WERI-Rb-1 (cell line): ENCODE measurements at regions not wholly inside any gene's neighbourhood (a gene's known extent, or its start where the extent isn't known, plus 50 kb on each side); places are given as distances from the start of the nearest gene placed in this dataset.
A peak's percentile ranks its signal among the peaks of the same experiment; 100 is the strongest.
"Not testable (repeated sequence)": the region's sequence is repeated elsewhere in the genome, so short reads cannot be mapped to it uniquely, and the experiment has no call there.

Source experiments
- DNase-seq: peaks from one replicate; pipeline ENCODE4 v3.0.0-alpha.2; 2020
- H3K27ac ChIP-seq: fragments of 250-450 bp; sonication (Bioruptor Pico); 2 replicates; pipeline ENCODE4 v1.5.1; 2020; ENCODE audit warnings: mild to moderate bottlenecking, moderate library complexity
- H3K27me3 ChIP-seq: fragments of 250-450 bp; sonication (Bioruptor Pico); 2 replicates; pipeline ENCODE4 v1.5.1; 2021; ENCODE audit warnings: mild to moderate bottlenecking, low read depth, moderate library complexity; ENCODE audit not compliant: insufficient read depth, severe bottlenecking
- H3K36me3 ChIP-seq: fragments of 250-450 bp; sonication (Bioruptor Pico); 2 replicates; pipeline ENCODE4 v1.5.1; 2020; ENCODE audit warnings: mild to moderate bottlenecking, moderate library complexity
- H3K4me3 ChIP-seq: 2 replicates; pipeline ENCODE4 v1.5.1; 2011; ENCODE audit warnings: low read depth, mild to moderate bottlenecking, control low read depth, low read length
- H3K9me3 ChIP-seq: fragments of 250-450 bp; sonication (Bioruptor Pico); 2 replicates; pipeline ENCODE4 v1.5.1; 2021; ENCODE audit warnings: mild to moderate bottlenecking, moderate library complexity; ENCODE audit not compliant: severe bottlenecking
- CTCF ChIP-seq: IDR thresholded peaks from 2 replicates; pipeline ENCODE4 v1.5.1; 2011; ENCODE audit warnings: low read depth, mild to moderate bottlenecking, control low read depth, inconsistent platforms, low read length

- no peaks in the 10 kb centered on the region for H3K9me3 ChIP-seq
- no peak for DNase-seq
- H3K4me3 ChIP-seq: no peak overlapping the region
- no peak for TF ChIP-seq CTCF
- H3K27me3 ChIP-seq: no peaks in the 10 kb centered on the region
- H3K36me3 ChIP-seq: no peaks in the 10 kb centered on the region
- H3K27ac ChIP-seq: no peak overlapping the region
These were observed 96.1 kb downstream of the TEX35 start for GRCh38 chr1:178609015-178609414.

- H3K27me3 ChIP-seq, H3K4me3 ChIP-seq, H3K27ac ChIP-seq, H3K9me3 ChIP-seq, H3K36me3 ChIP-seq: not testable (repeated sequence)
- DNase-seq: peak; percentile 23
These were observed 97.9 kb downstream of the TEX35 start for GRCh38 chr1:178610690-178611410.

DNA sequence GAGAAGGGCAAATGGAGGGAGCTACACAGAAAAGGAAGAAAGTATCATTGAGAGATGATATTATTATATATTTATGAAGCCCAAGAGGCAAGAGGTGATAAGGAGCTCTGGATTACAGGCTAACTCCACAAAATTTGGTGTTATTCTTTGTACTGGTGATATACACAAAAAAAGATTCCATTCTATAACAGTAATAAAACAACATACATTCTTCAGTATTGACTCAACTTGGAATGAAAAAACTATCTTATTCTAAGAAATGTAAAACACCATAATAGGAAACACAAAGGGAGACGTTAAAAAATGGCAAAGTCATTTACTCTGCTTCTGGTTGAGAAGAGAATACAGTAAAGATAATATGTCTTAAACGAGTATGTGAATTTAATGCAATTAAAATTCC lies 99.4 kb downstream of the TEX35 start:
- H3K4me3 ChIP-seq: no peak overlapping the region
- no peaks in the 10 kb centered on the region for H3K27me3 ChIP-seq
- no peaks in the 10 kb centered on the region for H3K36me3 ChIP-seq
- no peak overlapping the region for H3K27ac ChIP-seq
- no peaks in the 10 kb centered on the region for H3K9me3 ChIP-seq
- no peak for DNase-seq
- TF ChIP-seq CTCF: no peak

- TF ChIP-seq CTCF: no peak
- Histone ChIP-seq H3K27ac (no peak overlapping the region), H3K4me3 (no peak overlapping the region), H3K36me3 (no peaks in the 10 kb centered on the region), H3K9me3 (no peaks in the 10 kb centered on the region), H3K27me3 (no peaks in the 10 kb centered on the region)
- no peak for DNase-seq
These were observed 100.5 kb downstream of the TEX35 start for GRCh38 chr1:178613271-178613945.

DNA sequence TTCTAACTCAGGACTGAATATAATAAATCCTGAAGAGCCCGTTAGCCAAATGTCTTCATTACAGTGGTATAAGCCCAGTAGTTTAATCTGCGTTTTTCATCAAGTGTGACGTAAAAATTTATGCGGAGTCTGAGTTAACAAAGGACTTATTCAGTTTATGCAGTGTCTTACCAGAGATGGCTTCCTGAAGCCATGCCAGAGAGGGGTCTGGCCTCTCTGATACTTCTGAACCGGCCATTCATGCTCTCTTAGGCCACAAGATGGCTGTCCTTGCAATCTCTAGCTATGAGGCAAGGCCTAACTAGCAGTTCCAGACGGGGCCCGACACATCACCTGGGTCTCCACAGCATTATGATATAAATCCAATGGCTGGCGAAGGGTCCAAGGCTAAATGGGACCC lies 101.4 kb downstream of the TEX35 start:
- peak; percentile 46; the same call in 1 of the 2 replicates for TF ChIP-seq CTCF
- H3K27me3 ChIP-seq: no peaks in the 10 kb centered on the region
- no peak overlapping the region for H3K27ac ChIP-seq
- no peaks in the 10 kb centered on the region for H3K9me3 ChIP-seq
- peak; percentile 70 for DNase-seq
- no peaks in the 10 kb centered on the region for H3K36me3 ChIP-seq
- no peak overlapping the region for H3K4me3 ChIP-seq

- TF ChIP-seq CTCF: no peak
- no peak overlapping the region for H3K27ac ChIP-seq
- no peak overlapping the region for H3K4me3 ChIP-seq
- no peaks in the 10 kb centered on the region for H3K27me3 ChIP-seq
- no peak for DNase-seq
- no peaks in the 10 kb centered on the region for H3K36me3 ChIP-seq
- H3K9me3 ChIP-seq: peaks cover 7% of the 10 kb centered on the region
These were observed 105.8 kb upstream of the RALGPS2 start for GRCh38 chr1:178619042-178619927.
